ENCODE measurements at regions not wholly inside any gene's neighbourhood (a gene's known extent, or its start where the extent isn't known, plus 50 kb on each side); places are given as distances from the start of the nearest gene placed in this dataset.

DNA sequence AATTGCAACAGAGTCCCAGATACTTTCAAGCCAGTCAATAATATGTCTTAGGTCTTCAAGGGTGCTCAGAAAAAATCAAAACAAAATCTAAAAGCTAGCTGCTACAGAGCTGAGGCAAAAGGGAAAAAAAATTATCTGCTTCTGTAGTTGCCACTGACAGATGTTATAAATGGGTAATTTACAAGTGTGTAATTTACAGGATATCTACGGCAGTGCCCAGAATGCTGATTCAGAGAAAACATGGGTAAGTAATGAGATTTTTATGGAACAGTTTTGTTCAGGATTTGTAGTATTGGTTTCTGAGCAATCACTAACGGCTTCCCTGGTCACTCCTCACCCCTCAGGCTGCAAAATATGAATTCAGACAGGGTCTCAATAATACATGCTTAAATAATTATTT lies 234.1 kb downstream of the GALC start:
- Histone ChIP-seq H3K9ac (ENCODE audit: low read depth, low read length) (no peak overlapping the region), H3K4me3 (ENCODE audit: insufficient read depth, low read depth, low read length) (no peak overlapping the region), H4K91ac (ENCODE audit: insufficient read depth, low read depth, low read length) (no peak overlapping the region), H3K36me3 (ENCODE audit: control insufficient read depth, insufficient read depth, low read length) (no peaks in the 10 kb centered on the region), H3K18ac (ENCODE audit: low read depth, low read length) (no peak overlapping the region), H2AK5ac (ENCODE audit: low read depth, low read length) (no peak overlapping the region), H3K4me1 (ENCODE audit: control insufficient read depth, insufficient read depth, low read length) (no peaks in the 10 kb centered on the region), H4K8ac (ENCODE audit: low read depth in 2 of 2, low read length in 2 of 2) (no peak overlapping the region), H2AFZ (replicated peaks; ENCODE audit: low read length, poor library complexity) (no peak overlapping the region), H3K56ac (ENCODE audit: extremely low read depth, insufficient read depth, low read length) (no peak overlapping the region), H3K79me1 (ENCODE audit: low read depth in 1 of 2, low read length in 2 of 2) (no peaks in the 10 kb centered on the region), H3K4ac (ENCODE audit: low read depth, low read length) (no peak overlapping the region), H2BK15ac (ENCODE audit: low read depth, low read length) (no peak overlapping the region), H3K4me2 (ENCODE audit: low read depth, low read length) (no peak overlapping the region), H3K14ac (replicated peaks; ENCODE audit: low read depth, low read length) (no peak overlapping the region), H3K27me3 (ENCODE audit: control insufficient read depth, insufficient read depth, low read length) (no peaks in the 10 kb centered on the region), H3K9me3 (ENCODE audit: control insufficient read depth, insufficient read depth, low read length) (peaks cover 28% of the 10 kb centered on the region), H2BK20ac (ENCODE audit: low read depth, low read length) (no peak overlapping the region), H2AK9ac (replicated peaks; ENCODE audit: low read depth, low read length, poor library complexity) (no peak overlapping the region), H3K23ac (ENCODE audit: low read depth, low read length) (no peak overlapping the region), H3K9me1 (ENCODE audit: insufficient read depth, low read length) (no peaks in the 10 kb centered on the region), H3K27ac (ENCODE audit: insufficient read depth, low read length) (no peak overlapping the region), H2BK120ac (ENCODE audit: low read depth, low read length) (no peak overlapping the region), H4K5ac (ENCODE audit: low read depth, low read length) (no peak overlapping the region), H4K20me1 (ENCODE audit: insufficient read depth, low read length) (no peaks in the 10 kb centered on the region), H2BK5ac (ENCODE audit: low read depth, low read length, poor library complexity, severe bottlenecking) (no peak overlapping the region)
- POLR2A ChIA-PET (ENCODE audit: unreplicated experiment), result no interaction called here
- no CpG with 5 or more reads among the region's 2 CpGs for WGBS, 2 experiments (ENCODE audit: extremely low coverage in 2 of 2, insufficient read length in 1 of 2)
- CTCF ChIA-PET, result no interaction called here
- in situ Hi-C loops (cut with MboI; ENCODE audit: low sequenced_read_pairs) (no loop called here), intact Hi-C loops (cut with micrococcal nuclease) (no loop called here), dilution Hi-C loops (cut with HindIII; ENCODE audit: low sequenced_read_pairs, unreplicated experiment) (no loop called here)
- no peak for ATAC-seq (ENCODE audit: low read depth)
- BruUV-seq (replicated peaks), result no TSS peak
- no peak for DNase-seq
- TF ChIP-seq, protein P1, sequence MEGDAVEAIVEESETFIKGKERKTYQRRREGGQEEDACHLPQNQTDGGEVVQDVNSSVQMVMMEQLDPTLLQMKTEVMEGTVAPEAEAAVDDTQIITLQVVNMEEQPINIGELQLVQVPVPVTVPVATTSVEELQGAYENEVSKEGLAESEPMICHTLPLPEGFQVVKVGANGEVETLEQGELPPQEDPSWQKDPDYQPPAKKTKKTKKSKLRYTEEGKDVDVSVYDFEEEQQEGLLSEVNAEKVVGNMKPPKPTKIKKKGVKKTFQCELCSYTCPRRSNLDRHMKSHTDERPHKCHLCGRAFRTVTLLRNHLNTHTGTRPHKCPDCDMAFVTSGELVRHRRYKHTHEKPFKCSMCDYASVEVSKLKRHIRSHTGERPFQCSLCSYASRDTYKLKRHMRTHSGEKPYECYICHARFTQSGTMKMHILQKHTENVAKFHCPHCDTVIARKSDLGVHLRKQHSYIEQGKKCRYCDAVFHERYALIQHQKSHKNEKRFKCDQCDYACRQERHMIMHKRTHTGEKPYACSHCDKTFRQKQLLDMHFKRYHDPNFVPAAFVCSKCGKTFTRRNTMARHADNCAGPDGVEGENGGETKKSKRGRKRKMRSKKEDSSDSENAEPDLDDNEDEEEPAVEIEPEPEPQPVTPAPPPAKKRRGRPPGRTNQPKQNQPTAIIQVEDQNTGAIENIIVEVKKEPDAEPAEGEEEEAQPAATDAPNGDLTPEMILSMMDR (conservative IDR thresholded peaks at IDR 0.05; ENCODE audit: low read depth, low read length), result no peak

All from IMR-90 (cell line).